Fibroblast of lung (primary cell): ENCODE measurements at regions not wholly inside any gene's neighbourhood (a gene's known extent, or its start where the extent isn't known, plus 50 kb on each side); places are given as distances from the start of the nearest gene placed in this dataset.

Source experiments
- DNase-seq, 2 donors: peaks; one replicate each; pipeline versions ENCODE4 v3.0.0 to v3.0.0-alpha.2; 2010; ENCODE audit warnings: low read depth in 2 of 2
- H2AFZ ChIP-seq: 2 replicates; pipeline ENCODE4 v1.5.1; 2012; ENCODE audit warnings: low read length, control low read depth, inconsistent platforms
- H3K27ac ChIP-seq: 2 replicates; pipeline ENCODE4 v1.5.1; 2011; ENCODE audit warnings: low read length, control low read depth; ENCODE audit not compliant: insufficient read depth
- H3K27me3 ChIP-seq: 2 replicates; pipeline ENCODE4 v1.5.1; 2011; ENCODE audit warnings: mild to moderate bottlenecking, low read length; ENCODE audit not compliant: control insufficient read depth, insufficient read depth
- H3K36me3 ChIP-seq: 2 replicates; pipeline ENCODE4 v1.5.1; 2011; ENCODE audit warnings: low read length; ENCODE audit not compliant: control insufficient read depth, insufficient read depth
- H3K4me1 ChIP-seq: 2 replicates; pipeline ENCODE4 v1.5.1; 2011; ENCODE audit warnings: low read length; ENCODE audit not compliant: control insufficient read depth, insufficient read depth; ENCODE audit errors: extremely low read depth
- H3K4me2 ChIP-seq: 2 replicates; pipeline ENCODE4 v1.5.1; 2011; ENCODE audit warnings: low read length, control low read depth; ENCODE audit not compliant: insufficient read depth; ENCODE audit errors: extremely low read depth
- H3K4me3 ChIP-seq, 4 experiments: fragments of 200-600 bp in 1 of 4; sonication (generic) in 1 of 4; replicated peaks in 1 of 4; 2 replicates each; pipeline ENCODE4 v1.5.1; 2011 to 2016; ENCODE audit warnings: low read length in 4 of 4, low read depth in 3 of 4, mild to moderate bottlenecking in 3 of 4, control low read depth in 2 of 4, inconsistent platforms in 1 of 4, mixed read lengths in 1 of 4; ENCODE audit not compliant: insufficient read depth in 1 of 4; ENCODE audit errors: control extremely low read depth in 1 of 4
- H3K79me2 ChIP-seq: 2 replicates; pipeline ENCODE4 v1.5.1; 2012; ENCODE audit warnings: mild to moderate bottlenecking, low read length, inconsistent platforms; ENCODE audit not compliant: control insufficient read depth, insufficient read depth
- H3K9ac ChIP-seq: 2 replicates; pipeline ENCODE4 v1.5.1; 2011; ENCODE audit warnings: mild to moderate bottlenecking, low read length, control low read depth; ENCODE audit not compliant: insufficient read depth
- H3K9me3 ChIP-seq: 2 replicates; pipeline ENCODE4 v1.5.1; 2012; ENCODE audit warnings: low read depth, low read length; ENCODE audit not compliant: control insufficient read depth, insufficient read depth
- H4K20me1 ChIP-seq: 2 replicates; pipeline ENCODE4 v1.5.1; 2011; ENCODE audit warnings: low read length; ENCODE audit not compliant: control insufficient read depth, insufficient read depth; ENCODE audit errors: extremely low read depth
- CTCF ChIP-seq, 2 donors: IDR thresholded peaks in 1 of 2; conservative IDR thresholded peaks in 1 of 2; 1 replicate in 1 of 2; 2 replicates in 1 of 2; pipeline ENCODE4 v1.5.1; 2011 to 2012; ENCODE audit warnings: low read length in 2 of 2, control low read depth in 1 of 2, inconsistent platforms in 1 of 2, low read depth in 1 of 2, mild to moderate bottlenecking in 1 of 2
- EZH2 ChIP-seq: IDR thresholded peaks from 2 replicates; pipeline ENCODE4 v1.5.1; 2012; ENCODE audit warnings: low read length, control low read depth, mild to moderate bottlenecking; ENCODE audit errors: missing control alignments

DNA sequence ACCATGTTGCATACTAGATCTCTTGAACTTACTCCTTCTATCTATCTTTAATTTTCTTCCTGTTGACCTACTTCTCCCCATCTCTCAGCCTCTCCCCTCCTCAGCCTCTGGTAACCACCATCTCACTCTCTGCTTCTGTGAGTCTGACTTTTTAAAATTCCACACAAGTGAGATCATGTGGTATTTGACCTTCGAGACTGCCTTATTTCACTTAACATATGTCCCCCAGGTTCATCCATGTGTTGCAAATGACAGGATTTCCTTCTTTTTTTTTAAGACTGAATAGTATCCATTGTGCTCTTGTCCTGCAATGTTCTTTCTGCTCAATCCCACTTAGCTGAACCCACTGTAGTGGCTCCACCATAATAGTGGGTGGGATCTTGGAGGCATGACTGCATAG, 51.4 kb upstream of the DNAJC1 start:
- DNase-seq: peak in 1 of 2 donors; percentile 1
- Histone ChIP-seq H3K36me3 (no peaks in the 10 kb centered on the region), H2AFZ (no peak overlapping the region), H3K4me3 (no peak overlapping the region), H3K4me1 (no peaks in the 10 kb centered on the region), H3K9me3 (no peaks in the 10 kb centered on the region), H3K27ac (no peak overlapping the region), H3K4me2 (no peak overlapping the region), H3K79me2 (no peaks in the 10 kb centered on the region), H3K27me3 (no peaks in the 10 kb centered on the region), H3K9ac (no peak overlapping the region), H4K20me1 (no peaks in the 10 kb centered on the region)
- TF ChIP-seq EZH2 (no peak), CTCF (conservative IDR thresholded peaks at IDR 0.05 in 1 of 2, IDR thresholded peaks at IDR 0.05 in 1 of 2; ENCODE audit: low read depth in 1 of 2, low read length in 2 of 2) (no peak)
